Colonic mucosa (tissue), 4 donors: ENCODE measurements at regions not wholly inside any gene's neighbourhood (a gene's known extent, or its start where the extent isn't known, plus 50 kb on each side); places are given as distances from the start of the nearest gene placed in this dataset.

Experiments used
- DNase-seq: peaks from one replicate; pipeline ENCODE4 v3.0.0-alpha.2; 2020
- H3K27ac ChIP-seq: fragments of 200-600 bp; one replicate; pipeline ENCODE4 v1.8.0; 2021
- H3K27me3 ChIP-seq: fragments of 200-600 bp; one replicate; pipeline ENCODE4 v1.8.0; 2021
- H3K36me3 ChIP-seq: fragments of 200-600 bp; one replicate; pipeline ENCODE4 v1.8.0; 2021
- H3K4me1 ChIP-seq: fragments of 200-600 bp; one replicate; pipeline ENCODE4 v1.8.0; 2021; ENCODE audit warnings: mild to moderate bottlenecking
- H3K4me3 ChIP-seq: fragments of 200-600 bp; one replicate; pipeline ENCODE4 v1.8.0; 2021
- H3K9ac ChIP-seq, 2 donors: one replicate each; pipeline ENCODE4 v1.7.0; 2013; ENCODE audit warnings: control low read depth in 2 of 2, low read depth in 2 of 2, low read length in 2 of 2
- H3K9me3 ChIP-seq: fragments of 200-600 bp; one replicate; pipeline ENCODE4 v1.8.0; 2021
- intact Hi-C: fragments of 100-400 bp; cut with DNase I; formaldehyde crosslinking; loops from one replicate; pipeline ENCODE4 v1.14.1; 2022
- TF ChIP-seq, protein P1 (sequence below): fragments of 200-600 bp; IDR thresholded peaks from one replicate; pipeline ENCODE4 v1.8.0; 2022; ENCODE audit warnings: antibody characterized with exemption, mild to moderate bottlenecking
- donor health status: healthy.
- donor health status: DM: no; HTN: no; CAD: no.
- donor health status: DM: no; HTN: no; CAD: no.

DNA sequence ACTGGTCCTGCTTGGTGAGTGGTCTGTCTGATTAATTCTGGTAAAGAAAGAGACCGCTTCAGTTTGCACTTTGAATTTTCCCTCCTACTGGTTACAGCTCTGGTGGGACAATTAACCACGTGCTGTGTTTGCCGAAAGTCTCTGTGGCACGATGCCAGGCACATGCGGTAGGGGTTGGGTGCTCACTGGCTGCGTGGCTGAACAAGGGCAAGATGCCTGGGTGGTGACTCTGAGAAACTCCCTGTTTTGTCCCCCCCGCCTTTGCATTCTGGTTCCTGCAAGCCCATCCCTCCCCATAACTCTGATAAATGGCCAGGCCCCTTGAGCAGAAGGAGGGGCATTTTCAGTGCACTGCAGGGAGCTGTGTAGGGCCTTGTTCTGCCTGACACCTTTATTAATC is 206.1 kb downstream of the TFCP2L1 start:
- peaks cover 16% of the 10 kb centered on the region for H3K27me3 ChIP-seq
- H3K4me3 ChIP-seq = no peak overlapping the region
- no peaks in the 10 kb centered on the region for H3K9me3 ChIP-seq
- intact Hi-C loops = loop anchor here (10.0 kb wide), 1 partner anchor 124 kb away; no protein-coding TSS in a partner anchor
- TF ChIP-seq, protein P1, sequence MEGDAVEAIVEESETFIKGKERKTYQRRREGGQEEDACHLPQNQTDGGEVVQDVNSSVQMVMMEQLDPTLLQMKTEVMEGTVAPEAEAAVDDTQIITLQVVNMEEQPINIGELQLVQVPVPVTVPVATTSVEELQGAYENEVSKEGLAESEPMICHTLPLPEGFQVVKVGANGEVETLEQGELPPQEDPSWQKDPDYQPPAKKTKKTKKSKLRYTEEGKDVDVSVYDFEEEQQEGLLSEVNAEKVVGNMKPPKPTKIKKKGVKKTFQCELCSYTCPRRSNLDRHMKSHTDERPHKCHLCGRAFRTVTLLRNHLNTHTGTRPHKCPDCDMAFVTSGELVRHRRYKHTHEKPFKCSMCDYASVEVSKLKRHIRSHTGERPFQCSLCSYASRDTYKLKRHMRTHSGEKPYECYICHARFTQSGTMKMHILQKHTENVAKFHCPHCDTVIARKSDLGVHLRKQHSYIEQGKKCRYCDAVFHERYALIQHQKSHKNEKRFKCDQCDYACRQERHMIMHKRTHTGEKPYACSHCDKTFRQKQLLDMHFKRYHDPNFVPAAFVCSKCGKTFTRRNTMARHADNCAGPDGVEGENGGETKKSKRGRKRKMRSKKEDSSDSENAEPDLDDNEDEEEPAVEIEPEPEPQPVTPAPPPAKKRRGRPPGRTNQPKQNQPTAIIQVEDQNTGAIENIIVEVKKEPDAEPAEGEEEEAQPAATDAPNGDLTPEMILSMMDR = no peak
- DNase-seq = no peak
- no peaks in the 10 kb centered on the region for H3K36me3 ChIP-seq
- H3K9ac ChIP-seq = no peak overlapping the region
- no peaks in the 10 kb centered on the region for H3K4me1 ChIP-seq
- H3K27ac ChIP-seq = no peak overlapping the region

GRCh38 chr2:121080013-121080772 is 204.8 kb downstream of the TFCP2L1 start:
- Histone ChIP-seq H3K27me3 (peaks cover 12% of the 10 kb centered on the region), H3K4me1 (no peaks in the 10 kb centered on the region), H3K27ac (no peak overlapping the region), H3K9me3 (no peaks in the 10 kb centered on the region), H3K4me3 (no peak overlapping the region), H3K36me3 (no peaks in the 10 kb centered on the region), H3K9ac (no peak overlapping the region)
- peak; percentile 68 for DNase-seq
- intact Hi-C loops = loop anchor here (2.0 to 10.0 kb wide), 2 partner anchors 383 to 635 kb away; no protein-coding TSS in a partner anchor
- TF ChIP-seq, protein P1 = peak; percentile 91

GRCh38 chr2:121081701-121082100 is 203.3 kb downstream of the TFCP2L1 start:
- peaks cover 2% of the 10 kb centered on the region for H3K27me3 ChIP-seq
- no peaks in the 10 kb centered on the region for H3K36me3 ChIP-seq
- H3K4me1 ChIP-seq = no peaks in the 10 kb centered on the region
- no peak overlapping the region for H3K27ac ChIP-seq
- H3K9ac ChIP-seq = no peak overlapping the region
- no peaks in the 10 kb centered on the region for H3K9me3 ChIP-seq
- intact Hi-C loops = loop anchor here (2.0 to 10.0 kb wide), 2 partner anchors 385 to 633 kb away; no protein-coding TSS in a partner anchor
- no peak overlapping the region for H3K4me3 ChIP-seq
- TF ChIP-seq, protein P1 = no peak
- no peak for DNase-seq

GRCh38 chr2:121082191-121082590 is 202.8 kb downstream of the TFCP2L1 start:
- intact Hi-C loops = loop anchor here (10.0 kb wide), 1 partner anchor 633 kb away; no protein-coding TSS in a partner anchor
- TF ChIP-seq, protein P1 = no peak
- no peaks in the 10 kb centered on the region for H3K4me1 ChIP-seq
- DNase-seq = no peak
- H3K9me3 ChIP-seq = no peaks in the 10 kb centered on the region
- no peaks in the 10 kb centered on the region for H3K27me3 ChIP-seq
- H3K36me3 ChIP-seq = no peaks in the 10 kb centered on the region
- no peak overlapping the region for H3K27ac ChIP-seq
- H3K4me3 ChIP-seq = no peak overlapping the region
- no peak overlapping the region for H3K9ac ChIP-seq

GRCh38 chr2:121084130-121084680 is 200.8 kb downstream of the TFCP2L1 start:
- no peak overlapping the region for H3K4me3 ChIP-seq
- no peaks in the 10 kb centered on the region for H3K27me3 ChIP-seq
- H3K4me1 ChIP-seq = no peaks in the 10 kb centered on the region
- intact Hi-C loops = loop anchor here (10.0 kb wide), 1 partner anchor 631 kb away; no protein-coding TSS in a partner anchor
- H3K36me3 ChIP-seq = no peaks in the 10 kb centered on the region
- no peak for DNase-seq
- no peak overlapping the region for H3K27ac ChIP-seq
- H3K9me3 ChIP-seq = no peaks in the 10 kb centered on the region
- H3K9ac ChIP-seq = no peak overlapping the region
- TF ChIP-seq, protein P1 = no peak
